ENCODE measurements at regions not wholly inside any gene's neighbourhood (a gene's known extent, or its start where the extent isn't known, plus 50 kb on each side); places are given as distances from the start of the nearest gene placed in this dataset.
"Not testable (repeated sequence)": the region's sequence is repeated elsewhere in the genome, so short reads cannot be mapped to it uniquely, and the experiment has no call there.

DNA sequence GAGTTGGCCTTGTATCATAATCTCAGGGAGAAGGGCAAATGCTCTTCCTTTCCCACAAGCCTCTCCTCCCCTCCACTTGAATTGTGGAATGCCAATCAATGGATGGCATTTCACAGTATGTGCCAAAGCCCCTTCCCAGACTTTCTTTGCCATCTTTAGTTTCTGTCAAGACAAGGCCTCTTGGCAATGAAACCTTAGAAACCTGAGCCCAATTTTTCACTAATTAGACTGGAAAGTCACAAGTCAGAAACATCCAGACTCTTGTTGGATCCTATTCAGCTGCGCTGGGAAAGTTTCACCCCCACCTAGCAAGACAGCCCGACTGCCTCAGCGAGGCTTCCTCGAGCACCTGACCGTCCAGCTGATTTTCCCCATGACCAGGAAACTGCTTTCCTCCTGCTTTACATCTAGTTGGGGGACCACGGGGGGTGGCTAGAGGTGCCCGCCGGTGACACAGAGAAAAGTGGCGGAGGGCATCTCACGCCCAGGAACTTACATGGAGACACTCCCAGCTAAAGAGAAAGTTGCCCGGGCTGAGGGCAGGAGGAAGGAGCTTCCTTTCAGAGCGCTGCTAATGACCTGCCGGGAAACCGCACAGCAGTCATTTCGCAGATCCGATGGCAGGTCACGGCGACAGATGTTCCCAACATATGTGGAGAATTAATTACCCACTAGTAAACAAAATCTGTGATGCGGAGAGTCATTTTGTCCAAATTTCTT, 302.6 kb upstream of the RRP15 start:
- Mint-ChIP-seq H3K27me3 (ENCODE audit: low read depth) (no peaks in the 10 kb centered on the region), H3K4me3 (no peak overlapping the region), H3K9me3 (no peaks in the 10 kb centered on the region), H3K4me1 (ENCODE audit: low read depth) (no peaks in the 10 kb centered on the region), H3K27ac (no peak overlapping the region), H3K36me3 (ENCODE audit: low read depth) (no peaks in the 10 kb centered on the region)

- Mint-ChIP-seq H3K9me3 (no peaks in the 10 kb centered on the region), H3K36me3 (ENCODE audit: low read depth) (no peaks in the 10 kb centered on the region), H3K4me3 (no peak overlapping the region), H3K4me1 (ENCODE audit: low read depth) (no peaks in the 10 kb centered on the region), H3K27me3 (ENCODE audit: low read depth) (no peaks in the 10 kb centered on the region), H3K27ac (no peak overlapping the region)
Observed at GRCh38 chr1:217983051-217983375, 302.1 kb upstream of the RRP15 start.

- Mint-ChIP-seq H3K27me3 (ENCODE audit: low read depth) (no peaks in the 10 kb centered on the region), H3K9me3 (no peaks in the 10 kb centered on the region), H3K4me3 (no peak overlapping the region), H3K36me3 (ENCODE audit: low read depth) (no peaks in the 10 kb centered on the region), H3K27ac (no peak overlapping the region), H3K4me1 (ENCODE audit: low read depth) (no peaks in the 10 kb centered on the region)
Observed at GRCh38 chr1:217985641-217986040, 299.5 kb upstream of the RRP15 start.

- Mint-ChIP-seq H3K4me1 (ENCODE audit: low read depth) (no peaks in the 10 kb centered on the region), H3K4me3 (no peak overlapping the region), H3K36me3 (ENCODE audit: low read depth) (no peaks in the 10 kb centered on the region), H3K9me3 (no peaks in the 10 kb centered on the region), H3K27ac (no peak overlapping the region), H3K27me3 (ENCODE audit: low read depth) (no peaks in the 10 kb centered on the region)
Observed at GRCh38 chr1:217989510-217989909, 295.6 kb upstream of the RRP15 start.

- no peak overlapping the region for H3K4me3 Mint-ChIP-seq
- H3K27me3 Mint-ChIP-seq (ENCODE audit: low read depth): no peaks in the 10 kb centered on the region
- H3K9me3 Mint-ChIP-seq: no peaks in the 10 kb centered on the region
- H3K4me1 Mint-ChIP-seq (ENCODE audit: low read depth): no peaks in the 10 kb centered on the region
- H3K36me3 Mint-ChIP-seq (ENCODE audit: low read depth): no peaks in the 10 kb centered on the region
- no peak overlapping the region for H3K27ac Mint-ChIP-seq
Observed at GRCh38 chr1:217993439-217993838, 291.7 kb upstream of the RRP15 start.

- H3K4me1 Mint-ChIP-seq (ENCODE audit: low read depth); H3K27me3 Mint-ChIP-seq (ENCODE audit: low read depth); H3K9me3 Mint-ChIP-seq; H3K36me3 Mint-ChIP-seq (ENCODE audit: low read depth); H3K27ac Mint-ChIP-seq; H3K4me3 Mint-ChIP-seq: not testable (repeated sequence)
Observed at GRCh38 chr1:218008296-218008695, 276.8 kb upstream of the RRP15 start.

GRCh38 chr1:218015106-218015505, 270.0 kb upstream of the RRP15 start:
- H3K9me3 Mint-ChIP-seq; H3K36me3 Mint-ChIP-seq (ENCODE audit: low read depth); H3K4me3 Mint-ChIP-seq; H3K27me3 Mint-ChIP-seq (ENCODE audit: low read depth); H3K27ac Mint-ChIP-seq; H3K4me1 Mint-ChIP-seq (ENCODE audit: low read depth): not testable (repeated sequence)

DNA sequence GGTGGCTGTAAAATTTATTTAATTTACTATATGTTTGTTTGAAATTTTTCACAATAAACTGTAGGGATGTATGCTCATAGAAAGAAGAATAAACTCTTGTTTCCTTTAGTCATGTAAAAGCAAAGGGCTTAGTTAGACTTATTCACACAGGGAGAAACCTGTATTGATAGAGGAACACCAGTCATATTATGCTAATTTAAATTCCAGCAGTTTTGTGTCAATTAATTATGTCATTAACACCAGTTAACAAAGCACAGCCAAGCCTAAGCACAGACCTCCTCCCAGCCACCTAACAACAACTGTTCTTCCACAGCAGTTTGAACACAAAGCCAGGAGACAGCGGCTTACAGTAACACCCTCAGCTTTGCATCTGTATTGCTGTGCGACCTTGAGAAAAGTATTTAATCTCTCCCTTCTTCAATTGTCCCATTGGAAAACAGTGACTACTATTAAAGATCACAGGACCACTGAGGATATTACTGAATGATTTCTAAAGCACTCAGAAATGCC, 260.8 kb upstream of the RRP15 start:
- no peaks in the 10 kb centered on the region for H3K36me3 Mint-ChIP-seq (ENCODE audit: low read depth)
- H3K27ac Mint-ChIP-seq: no peak overlapping the region
- no peak overlapping the region for H3K4me3 Mint-ChIP-seq
- H3K9me3 Mint-ChIP-seq: no peaks in the 10 kb centered on the region
- no peaks in the 10 kb centered on the region for H3K27me3 Mint-ChIP-seq (ENCODE audit: low read depth)
- no peaks in the 10 kb centered on the region for H3K4me1 Mint-ChIP-seq (ENCODE audit: low read depth)

DNA sequence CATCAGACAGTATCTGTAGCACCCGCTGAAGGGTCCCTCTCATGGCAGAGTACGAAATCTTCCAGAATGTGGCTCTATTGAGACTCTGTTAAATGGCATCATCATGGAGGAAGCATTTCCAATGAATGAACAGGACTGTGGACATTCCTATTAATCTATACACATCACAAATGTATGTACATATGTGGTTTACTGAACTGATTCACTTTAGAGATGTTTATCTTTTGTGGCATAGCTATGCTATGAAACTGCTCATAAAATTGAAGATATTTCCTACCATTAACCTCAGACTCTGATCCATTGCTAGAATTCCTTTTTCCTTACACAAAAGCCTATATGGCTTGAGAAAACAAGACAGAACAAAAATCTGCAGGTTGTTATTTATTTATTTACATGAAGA, 259.6 kb upstream of the RRP15 start:
- Mint-ChIP-seq H3K4me3 (no peak overlapping the region), H3K36me3 (ENCODE audit: low read depth) (no peaks in the 10 kb centered on the region), H3K4me1 (ENCODE audit: low read depth) (no peaks in the 10 kb centered on the region), H3K27me3 (ENCODE audit: low read depth) (no peaks in the 10 kb centered on the region), H3K27ac (no peak overlapping the region), H3K9me3 (no peaks in the 10 kb centered on the region)

DNA sequence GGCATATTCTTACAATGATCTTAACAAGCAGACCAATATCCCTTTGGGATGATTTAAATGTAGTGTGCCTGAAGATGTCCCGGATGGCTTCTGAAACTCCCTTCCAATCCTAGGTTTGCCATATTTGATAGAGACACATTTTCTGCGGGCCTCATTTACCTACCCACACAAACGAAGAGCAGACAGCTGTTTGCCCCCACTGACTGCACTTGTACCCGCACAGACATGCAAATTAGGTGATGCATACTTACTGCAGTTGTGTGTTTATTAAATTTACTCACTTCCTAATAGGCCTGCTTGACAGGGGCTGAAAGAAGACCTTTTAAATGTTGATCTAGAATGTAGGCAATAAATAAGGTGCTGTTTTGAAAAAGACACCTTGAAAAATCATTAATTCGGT, 257.9 kb upstream of the RRP15 start:
- H3K36me3 Mint-ChIP-seq (ENCODE audit: low read depth): no peaks in the 10 kb centered on the region
- no peaks in the 10 kb centered on the region for H3K4me1 Mint-ChIP-seq (ENCODE audit: low read depth)

GRCh38 chr1:218030846-218031245, 254.2 kb upstream of the RRP15 start:
- no peak overlapping the region for H3K27ac Mint-ChIP-seq
- no peaks in the 10 kb centered on the region for H3K9me3 Mint-ChIP-seq
- no peaks in the 10 kb centered on the region for H3K4me1 Mint-ChIP-seq (ENCODE audit: low read depth)
- H3K27me3 Mint-ChIP-seq (ENCODE audit: low read depth): no peaks in the 10 kb centered on the region
- no peak overlapping the region for H3K4me3 Mint-ChIP-seq
- no peaks in the 10 kb centered on the region for H3K36me3 Mint-ChIP-seq (ENCODE audit: low read depth)

More for the DNA sequence above, 257.9 kb upstream of the RRP15 start:
- H3K4me3 Mint-ChIP-seq: no peak overlapping the region
- no peak overlapping the region for H3K27ac Mint-ChIP-seq
- H3K27me3 Mint-ChIP-seq (ENCODE audit: low read depth): no peaks in the 10 kb centered on the region
- H3K9me3 Mint-ChIP-seq: no peaks in the 10 kb centered on the region

DNA sequence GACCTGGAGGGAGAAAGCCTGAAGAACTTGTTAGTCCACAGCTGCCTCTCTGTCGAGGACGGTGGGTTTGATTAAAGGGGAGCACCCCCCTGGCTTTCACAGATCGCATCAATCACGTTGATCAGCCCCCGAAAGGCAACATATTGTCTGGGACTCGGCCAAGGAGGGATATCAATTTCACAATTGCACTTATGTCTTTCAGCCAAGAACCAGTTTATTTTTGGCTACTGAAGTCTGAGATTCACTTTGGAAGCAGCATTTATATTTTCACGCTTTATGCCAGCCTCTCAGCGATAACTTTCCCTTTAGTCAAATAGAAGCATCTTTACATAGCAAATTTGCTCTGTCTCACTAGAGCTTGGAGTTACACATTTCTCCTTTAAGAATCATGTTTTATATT, 253.2 kb upstream of the RRP15 start:
- no peaks in the 10 kb centered on the region for H3K27me3 Mint-ChIP-seq (ENCODE audit: low read depth)
- no peaks in the 10 kb centered on the region for H3K4me1 Mint-ChIP-seq (ENCODE audit: low read depth)
- H3K9me3 Mint-ChIP-seq: no peaks in the 10 kb centered on the region
- H3K36me3 Mint-ChIP-seq (ENCODE audit: low read depth): no peaks in the 10 kb centered on the region
- H3K4me3 Mint-ChIP-seq: no peak overlapping the region
- H3K27ac Mint-ChIP-seq: no peak overlapping the region

GRCh38 chr1:218034468-218034867, 250.6 kb upstream of the RRP15 start:
- H3K36me3 Mint-ChIP-seq (ENCODE audit: low read depth): no peaks in the 10 kb centered on the region
- no peak overlapping the region for H3K4me3 Mint-ChIP-seq
- H3K27ac Mint-ChIP-seq: no peak overlapping the region
- H3K4me1 Mint-ChIP-seq (ENCODE audit: low read depth): no peaks in the 10 kb centered on the region
- no peaks in the 10 kb centered on the region for H3K27me3 Mint-ChIP-seq (ENCODE audit: low read depth)
- H3K9me3 Mint-ChIP-seq: no peaks in the 10 kb centered on the region

DNA sequence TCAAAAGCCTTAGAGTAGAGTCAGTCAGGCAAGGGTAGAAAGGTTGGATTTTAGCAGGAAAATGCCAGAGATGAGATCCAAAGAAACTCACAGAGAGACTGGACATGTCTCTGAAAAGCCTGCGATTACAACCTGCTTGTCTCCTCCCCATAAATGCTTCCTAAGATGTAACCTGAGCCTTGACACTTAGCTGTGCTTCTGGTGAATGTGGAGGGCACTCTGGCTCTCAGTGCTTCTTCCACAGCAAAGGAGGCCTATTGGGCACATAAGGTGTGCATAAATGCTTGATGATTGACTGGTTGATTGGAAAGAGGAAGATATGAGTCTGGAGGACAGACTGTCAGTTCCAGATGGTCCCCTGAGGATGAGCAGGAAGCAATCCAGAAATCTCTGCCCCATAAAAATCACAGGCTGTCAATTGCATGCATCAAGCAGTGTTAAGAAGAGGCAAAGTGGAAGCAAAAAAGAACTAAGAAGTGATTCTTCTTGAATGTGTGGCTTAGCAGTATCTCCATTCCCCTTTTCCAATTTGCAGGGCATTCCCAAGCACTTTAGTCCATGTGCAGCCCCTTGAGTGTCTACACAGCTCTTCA, 236.2 kb upstream of the RRP15 start:
- Mint-ChIP-seq H3K27ac (no peak overlapping the region), H3K36me3 (ENCODE audit: low read depth) (no peaks in the 10 kb centered on the region), H3K27me3 (ENCODE audit: low read depth) (no peaks in the 10 kb centered on the region), H3K9me3 (no peaks in the 10 kb centered on the region), H3K4me3 (no peak overlapping the region), H3K4me1 (ENCODE audit: low read depth) (no peaks in the 10 kb centered on the region)

DNA sequence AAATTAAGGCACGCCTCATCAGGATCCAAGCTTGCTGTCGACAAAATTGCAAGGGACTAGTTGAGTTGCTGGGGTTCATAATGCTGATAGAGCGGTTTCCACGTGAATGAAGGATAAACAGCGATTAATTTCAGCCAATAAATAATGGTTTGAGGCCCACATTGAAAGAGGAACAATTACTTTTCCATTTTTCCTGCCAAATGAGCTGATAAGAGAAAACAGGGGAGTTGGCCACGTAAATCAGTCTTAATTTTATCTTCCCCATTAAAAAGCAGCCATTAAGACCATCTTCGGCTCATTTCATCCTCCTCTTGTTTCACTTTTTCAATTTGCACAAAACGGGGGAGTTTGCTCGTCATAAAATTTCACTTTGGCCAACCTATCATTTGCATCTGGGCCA, 235.5 kb upstream of the RRP15 start:
- Mint-ChIP-seq H3K36me3 (ENCODE audit: low read depth) (no peaks in the 10 kb centered on the region), H3K27ac (no peak overlapping the region), H3K27me3 (ENCODE audit: low read depth) (no peaks in the 10 kb centered on the region), H3K4me3 (no peak overlapping the region), H3K4me1 (ENCODE audit: low read depth) (no peaks in the 10 kb centered on the region), H3K9me3 (no peaks in the 10 kb centered on the region)

DNA sequence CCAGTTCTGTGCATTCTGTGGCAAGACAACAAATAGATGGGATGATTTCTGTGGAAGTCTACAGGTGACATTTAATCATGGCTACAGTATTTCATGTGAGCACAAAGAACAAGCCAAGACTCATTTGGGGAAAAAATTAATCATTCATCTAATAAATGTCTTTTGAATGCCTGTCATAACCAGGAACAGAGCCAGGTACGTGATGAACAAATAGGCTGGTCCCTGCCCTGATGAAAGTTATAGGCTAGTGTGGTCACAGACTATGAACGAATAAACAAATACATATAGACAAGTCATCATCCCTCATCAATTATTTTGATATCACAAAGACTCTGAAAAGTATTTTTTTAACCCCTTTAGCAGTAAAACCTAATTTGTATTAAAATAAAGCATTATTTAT, 226.4 kb upstream of the RRP15 start:
- Mint-ChIP-seq H3K27me3 (ENCODE audit: low read depth) (no peaks in the 10 kb centered on the region), H3K27ac (no peak overlapping the region), H3K36me3 (ENCODE audit: low read depth) (no peaks in the 10 kb centered on the region), H3K4me3 (no peak overlapping the region), H3K9me3 (no peaks in the 10 kb centered on the region), H3K4me1 (ENCODE audit: low read depth) (no peaks in the 10 kb centered on the region)
